IMR-90 (cell line): ENCODE measurements at regions not wholly inside any gene's neighbourhood (a gene's known extent, or its start where the extent isn't known, plus 50 kb on each side); places are given as distances from the start of the nearest gene placed in this dataset.

Experiments used
- ATAC-seq: fragments of 200-7000 bp; cut with Tn5 transposase; 2 replicates; pipeline ENCODE4 v1.9.1; 2020; ENCODE audit warnings: low read depth, mild to moderate bottlenecking, moderate library complexity
- BruUV-seq: library from RNA; stranded (reverse); fragments of 400-500 nt; replicated peaks from 2 replicates; lab custom pipeline; 2021; lab: Mats Ljungman, UMichigan
- CTCF ChIA-PET: fragments of 300-600 bp; formaldehyde crosslinking; extraction: SDS; loops from one replicate; lab custom pipeline; 2021; ENCODE audit warnings: antibody characterized with exemption; lab: Yijun Ruan, JAX
- POLR2A ChIA-PET: fragments of 300-600 bp; sonication (Branson Sonifier 250); formaldehyde crosslinking; loops from one replicate; lab custom pipeline; 2022; ENCODE audit warnings: antibody characterized with exemption; ENCODE audit not compliant: unreplicated experiment; lab: Charles Lee
- DNase-seq: peaks from one replicate; pipeline ENCODE4 v3.0.0; 2013
- H2AFZ ChIP-seq: replicated peaks from 2 replicates; pipeline ENCODE3; 2013; ENCODE audit warnings: low read length, mild to moderate bottlenecking; ENCODE audit not compliant: poor library complexity
- H2AK5ac ChIP-seq: 2 replicates; pipeline ENCODE4 v1.6.1; 2013; ENCODE audit warnings: low read depth, low read length, inconsistent platforms
- H2AK9ac ChIP-seq: replicated peaks from 2 replicates; pipeline ENCODE3; 2013; ENCODE audit warnings: mild to moderate bottlenecking, low read depth, low read length, moderate library complexity; ENCODE audit not compliant: poor library complexity
- H2BK120ac ChIP-seq: 2 replicates; pipeline ENCODE4 v1.6.1; 2013; ENCODE audit warnings: low read depth, low read length, inconsistent platforms
- H2BK15ac ChIP-seq: 3 replicates; pipeline ENCODE4 v1.6.1; 2013; ENCODE audit warnings: low read depth, low read length, inconsistent platforms
- H2BK20ac ChIP-seq: 2 replicates; pipeline ENCODE4 v1.6.1; 2013; ENCODE audit warnings: low read depth, mild to moderate bottlenecking, inconsistent platforms, low read length, moderate library complexity
- H2BK5ac ChIP-seq: 2 replicates; pipeline ENCODE4 v1.6.1; 2013; ENCODE audit warnings: mild to moderate bottlenecking, low read depth, low read length, inconsistent platforms; ENCODE audit not compliant: poor library complexity, severe bottlenecking
- H3K14ac ChIP-seq: replicated peaks from 2 replicates; pipeline ENCODE4 v1.6.1; 2013; ENCODE audit warnings: low read depth, low read length, inconsistent platforms
- H3K18ac ChIP-seq: 2 replicates; pipeline ENCODE4 v1.6.1; 2013; ENCODE audit warnings: low read depth, low read length, control low read depth
- H3K23ac ChIP-seq: 2 replicates; pipeline ENCODE4 v1.6.1; 2013; ENCODE audit warnings: low read depth, low read length, inconsistent platforms
- H3K27ac ChIP-seq: 2 replicates; pipeline ENCODE4 v1.5.1; 2013; ENCODE audit warnings: mild to moderate bottlenecking, control low read depth, low read length; ENCODE audit not compliant: insufficient read depth
- H3K27me3 ChIP-seq: 2 replicates; pipeline ENCODE4 v1.6.1; 2013; ENCODE audit warnings: low read length; ENCODE audit not compliant: control insufficient read depth, insufficient read depth
- H3K36me3 ChIP-seq: 2 replicates; pipeline ENCODE4 v1.6.1; 2013; ENCODE audit warnings: low read length, mixed read lengths; ENCODE audit not compliant: control insufficient read depth, insufficient read depth
- H3K4ac ChIP-seq: 2 replicates; pipeline ENCODE4 v1.6.1; 2013; ENCODE audit warnings: low read depth, low read length, inconsistent platforms
- H3K4me1 ChIP-seq: 2 replicates; pipeline ENCODE4 v1.6.1; 2013; ENCODE audit warnings: low read length, mixed read lengths; ENCODE audit not compliant: control insufficient read depth, insufficient read depth
- H3K4me2 ChIP-seq: 2 replicates; pipeline ENCODE4 v1.6.1; 2013; ENCODE audit warnings: low read depth, mild to moderate bottlenecking, control low read depth, low read length, moderate library complexity
- H3K4me3 ChIP-seq: 2 replicates; pipeline ENCODE4 v1.5.1; 2013; ENCODE audit warnings: low read depth, mild to moderate bottlenecking, control low read depth, low read length, moderate library complexity; ENCODE audit not compliant: insufficient read depth
- H3K56ac ChIP-seq: 2 replicates; pipeline ENCODE4 v1.6.1; 2013; ENCODE audit warnings: low read length, inconsistent platforms; ENCODE audit not compliant: insufficient read depth; ENCODE audit errors: extremely low read depth
- H3K79me1 ChIP-seq, 2 experiments: 2 replicates each; pipeline ENCODE4 v1.6.1; 2013; ENCODE audit warnings: low read length in 2 of 2, inconsistent platforms in 1 of 2, low read depth in 1 of 2
- H3K9ac ChIP-seq: 2 replicates; pipeline ENCODE4 v1.6.1; 2013; ENCODE audit warnings: low read depth, low read length, control low read depth
- H3K9me1 ChIP-seq: 2 replicates; pipeline ENCODE4 v1.6.1; 2013; ENCODE audit warnings: low read length, inconsistent platforms; ENCODE audit not compliant: insufficient read depth
- H3K9me3 ChIP-seq: 2 replicates; pipeline ENCODE4 v1.6.1; 2013; ENCODE audit warnings: low read length; ENCODE audit not compliant: control insufficient read depth, insufficient read depth
- H4K20me1 ChIP-seq: 2 replicates; pipeline ENCODE4 v1.6.1; 2013; ENCODE audit warnings: low read length, inconsistent platforms; ENCODE audit not compliant: insufficient read depth
- H4K5ac ChIP-seq: 2 replicates; pipeline ENCODE4 v1.6.1; 2013; ENCODE audit warnings: mild to moderate bottlenecking, low read depth, low read length, control low read depth
- H4K8ac ChIP-seq, 2 experiments: 2 replicates each; pipeline ENCODE4 v1.6.1; 2013; ENCODE audit warnings: low read depth in 2 of 2, low read length in 2 of 2, control low read depth in 1 of 2, inconsistent platforms in 1 of 2
- H4K91ac ChIP-seq: 2 replicates; pipeline ENCODE4 v1.6.1; 2013; ENCODE audit warnings: low read depth, low read length, inconsistent platforms; ENCODE audit not compliant: insufficient read depth
- CTCF ChIP-seq: conservative IDR thresholded peaks from 2 replicates; pipeline ENCODE4 v1.5.1; 2012; ENCODE audit warnings: mild to moderate bottlenecking, low read depth, low read length, improper control_type of control experiment
- WGBS, 2 experiments: methylation state at CpG; one replicate each; pipeline versions ENCODE4 v1.1.5 to v1.1.7; 2013; ENCODE audit warnings: missing lambda C conversion rate in 2 of 2; ENCODE audit not compliant: insufficient read length in 1 of 2; ENCODE audit errors: extremely low coverage in 2 of 2; 5-methylcytosine and 5-hydroxymethylcytosine counted together
- dilution Hi-C: fragments of 300-500 bp; cut with HindIII; formaldehyde crosslinking; loops from one replicate; pipeline ENCODE4 v1.14.3; 2018; ENCODE audit warnings: low sequenced_read_pairs; ENCODE audit not compliant: unreplicated experiment
- in situ Hi-C: fragments of 300-500 bp; cut with MboI; formaldehyde crosslinking; loops from 3 replicates; pipeline ENCODE4 v1.14.3; 2019; ENCODE audit warnings: low sequenced_read_pairs, inconsistent platforms, mixed read lengths
- intact Hi-C: fragments of 100-400 bp; cut with micrococcal nuclease; formaldehyde crosslinking; loops from 2 replicates; pipeline ENCODE4 v1.10.0; 2022
- TF ChIP-seq, protein P1 (sequence below): fragments of 150-350 bp; IDR thresholded peaks from 2 replicates; pipeline ENCODE4 v1.6.1; 2016; ENCODE audit warnings: low read depth, mild to moderate bottlenecking, low read length, moderate library complexity, borderline replicate concordance

DNA sequence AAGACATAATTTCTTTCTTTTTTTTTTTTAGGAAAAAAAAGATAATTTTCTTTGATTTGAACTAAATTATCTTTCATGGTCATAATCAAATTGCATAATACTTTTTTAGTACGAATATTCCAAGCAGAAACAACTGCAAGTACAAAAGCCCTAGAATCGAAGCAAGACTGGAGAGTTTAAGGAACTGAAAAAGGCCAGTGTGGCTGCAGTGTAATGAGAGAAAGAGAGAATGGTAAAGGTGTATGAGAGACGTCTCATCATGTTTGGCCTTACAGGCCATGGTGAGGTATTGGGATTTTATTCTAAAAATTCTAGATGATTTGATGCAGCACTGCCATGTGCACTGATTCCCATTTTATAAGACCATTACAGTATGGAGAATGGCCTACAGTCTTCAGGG is 180.9 kb downstream of the SUCNR1 start:
- no peak overlapping the region for H2BK120ac ChIP-seq
- no peak overlapping the region for H2AK5ac ChIP-seq
- DNase-seq (no peak), ATAC-seq (no peak)
- no peaks in the 10 kb centered on the region for H4K20me1 ChIP-seq
- dilution Hi-C loops, result no loop called here
- no peak overlapping the region; the same call in 2 of the 3 replicates for H2BK15ac ChIP-seq
- in situ Hi-C loops, result no loop called here
- H3K9me1 ChIP-seq, result peaks cover 4% of the 10 kb centered on the region
- H4K8ac ChIP-seq, result no peak overlapping the region
- H2AK9ac ChIP-seq, result no peak overlapping the region
- intact Hi-C loops, result no loop called here
- H3K18ac ChIP-seq, result no peak overlapping the region
- ChIA-PET CTCF (no interaction called here), POLR2A (no interaction called here)
- H4K91ac ChIP-seq, result no peak overlapping the region
- no peaks in the 10 kb centered on the region for H3K9me3 ChIP-seq
- WGBS, 2 experiments, result 100% methylated on average over 1 of the region's 3 CpGs; no CpG with 5 or more reads in 1 of the 2 experiments
- BruUV-seq, result no TSS peak
- no peak overlapping the region for H3K56ac ChIP-seq
- no peak overlapping the region for H4K5ac ChIP-seq
- no peak overlapping the region for H3K9ac ChIP-seq
- no peak overlapping the region for H2BK5ac ChIP-seq
- no peak overlapping the region for H3K4ac ChIP-seq
- no peaks in the 10 kb centered on the region for H3K79me1 ChIP-seq
- H3K23ac ChIP-seq, result no peak overlapping the region
- no peak overlapping the region for H3K27ac ChIP-seq
- H3K4me1 ChIP-seq, result peaks cover 6% of the 10 kb centered on the region
- H2AFZ ChIP-seq, result no peak overlapping the region
- H2BK20ac ChIP-seq, result no peak overlapping the region
- TF ChIP-seq, protein P1, sequence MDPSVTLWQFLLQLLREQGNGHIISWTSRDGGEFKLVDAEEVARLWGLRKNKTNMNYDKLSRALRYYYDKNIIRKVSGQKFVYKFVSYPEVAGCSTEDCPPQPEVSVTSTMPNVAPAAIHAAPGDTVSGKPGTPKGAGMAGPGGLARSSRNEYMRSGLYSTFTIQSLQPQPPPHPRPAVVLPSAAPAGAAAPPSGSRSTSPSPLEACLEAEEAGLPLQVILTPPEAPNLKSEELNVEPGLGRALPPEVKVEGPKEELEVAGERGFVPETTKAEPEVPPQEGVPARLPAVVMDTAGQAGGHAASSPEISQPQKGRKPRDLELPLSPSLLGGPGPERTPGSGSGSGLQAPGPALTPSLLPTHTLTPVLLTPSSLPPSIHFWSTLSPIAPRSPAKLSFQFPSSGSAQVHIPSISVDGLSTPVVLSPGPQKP, result no peak
- TF ChIP-seq CTCF, result no peak
- H3K4me3 ChIP-seq, result no peak overlapping the region
- H3K14ac ChIP-seq, result no peak overlapping the region
- no peaks in the 10 kb centered on the region for H3K36me3 ChIP-seq
- H3K27me3 ChIP-seq, result no peaks in the 10 kb centered on the region
- H3K4me2 ChIP-seq, result no peak overlapping the region
